ENCODE measurements at regions not wholly inside any gene's neighbourhood (a gene's known extent, or its start where the extent isn't known, plus 50 kb on each side); places are given as distances from the start of the nearest gene placed in this dataset.

GRCh38 chr12:100741084-100741711 is 53.4 kb upstream of the ANO4 start:
- DNase-seq (ENCODE audit: low read depth), result no peak

- DNase-seq (ENCODE audit: low read depth), result no peak
Observed at GRCh38 chr12:100743060-100743459, 51.5 kb upstream of the ANO4 start.
